Mammary epithelial cell (primary cell): ENCODE measurements at regions not wholly inside any gene's neighbourhood (a gene's known extent, or its start where the extent isn't known, plus 50 kb on each side); places are given as distances from the start of the nearest gene placed in this dataset.

Experiments
- EZH2 ChIP-seq: IDR thresholded peaks from 2 replicates; pipeline ENCODE4 v1.6.1; 2012; ENCODE audit warnings: low read length, inconsistent platforms, borderline replicate concordance
- TF ChIP-seq, protein P1 (sequence below), 2 donors: IDR thresholded peaks in 1 of 2; conservative IDR thresholded peaks in 1 of 2; 2 replicates each; pipeline ENCODE4 v1.5.1; 2011 to 2012; ENCODE audit warnings: inconsistent platforms in 2 of 2, low read length in 2 of 2, mild to moderate bottlenecking in 2 of 2, control low read depth in 1 of 2, low read depth in 1 of 2; ENCODE audit not compliant: insufficient read depth in 1 of 2; ENCODE audit errors: extremely low read depth in 1 of 2

DNA sequence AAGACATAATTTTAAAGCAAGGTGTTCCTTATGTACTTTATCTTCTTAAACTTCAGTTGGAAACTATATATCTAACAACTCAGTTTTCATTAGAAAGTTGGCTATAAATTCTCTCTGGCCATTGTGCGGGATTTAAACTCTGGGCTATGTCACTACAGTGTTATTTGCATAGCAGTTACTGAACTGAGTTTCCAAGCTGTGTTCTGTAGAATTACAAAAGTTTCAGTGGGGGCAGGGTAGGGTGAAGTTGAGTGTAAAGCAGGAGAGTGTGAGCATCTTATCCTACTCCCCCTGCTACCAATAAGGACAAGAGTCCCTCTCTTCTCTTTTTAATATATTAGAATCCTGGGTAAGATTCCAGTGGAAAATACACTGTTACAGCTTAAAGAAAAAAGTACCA is 254.5 kb upstream of the SLITRK2 start:
- TF ChIP-seq, protein P1, sequence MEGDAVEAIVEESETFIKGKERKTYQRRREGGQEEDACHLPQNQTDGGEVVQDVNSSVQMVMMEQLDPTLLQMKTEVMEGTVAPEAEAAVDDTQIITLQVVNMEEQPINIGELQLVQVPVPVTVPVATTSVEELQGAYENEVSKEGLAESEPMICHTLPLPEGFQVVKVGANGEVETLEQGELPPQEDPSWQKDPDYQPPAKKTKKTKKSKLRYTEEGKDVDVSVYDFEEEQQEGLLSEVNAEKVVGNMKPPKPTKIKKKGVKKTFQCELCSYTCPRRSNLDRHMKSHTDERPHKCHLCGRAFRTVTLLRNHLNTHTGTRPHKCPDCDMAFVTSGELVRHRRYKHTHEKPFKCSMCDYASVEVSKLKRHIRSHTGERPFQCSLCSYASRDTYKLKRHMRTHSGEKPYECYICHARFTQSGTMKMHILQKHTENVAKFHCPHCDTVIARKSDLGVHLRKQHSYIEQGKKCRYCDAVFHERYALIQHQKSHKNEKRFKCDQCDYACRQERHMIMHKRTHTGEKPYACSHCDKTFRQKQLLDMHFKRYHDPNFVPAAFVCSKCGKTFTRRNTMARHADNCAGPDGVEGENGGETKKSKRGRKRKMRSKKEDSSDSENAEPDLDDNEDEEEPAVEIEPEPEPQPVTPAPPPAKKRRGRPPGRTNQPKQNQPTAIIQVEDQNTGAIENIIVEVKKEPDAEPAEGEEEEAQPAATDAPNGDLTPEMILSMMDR (conservative IDR thresholded peaks at IDR 0.05 in 1 of 2, IDR thresholded peaks at IDR 0.05 in 1 of 2; ENCODE audit: extremely low read depth in 1 of 2, insufficient read depth in 1 of 2, low read depth in 1 of 2, low read length in 2 of 2): no peak
- TF ChIP-seq EZH2: no peak
